KBM-7 (cell line): ENCODE measurements at regions not wholly inside any gene's neighbourhood (a gene's known extent, or its start where the extent isn't known, plus 50 kb on each side); places are given as distances from the start of the nearest gene placed in this dataset.
A peak's percentile ranks its signal among the peaks of the same experiment; 100 is the strongest.

ENCODE experiments used
- DNase-seq: peaks from one replicate; pipeline ENCODE4 v3.0.0-alpha.2; 2015
- in situ Hi-C: fragments of 300-500 bp; cut with MboI; formaldehyde crosslinking; loops from 2 replicates; pipeline ENCODE4 v1.14.3; 2020; ENCODE audit warnings: low sequenced_read_pairs, low pct_unique_long_range_greater_than_20kb, mixed read lengths

GRCh38 chr10:117078168-117078837 lies 59.8 kb downstream of the VAX1 start:
- in situ Hi-C loops: no loop called here
- no peak for DNase-seq

- no peak for DNase-seq
- in situ Hi-C loops: no loop called here
These were observed 63.0 kb downstream of the VAX1 start for GRCh38 chr10:117075064-117075463.

GRCh38 chr10:117074621-117075020 lies 63.4 kb downstream of the VAX1 start:
- in situ Hi-C loops: no loop called here
- DNase-seq: peak; percentile 5

- in situ Hi-C loops: no loop called here
- no peak for DNase-seq
These were observed 66.5 kb upstream of the SHTN1 start for GRCh38 chr10:117071286-117072050.
